ENCODE measurements at regions not wholly inside any gene's neighbourhood (a gene's known extent, or its start where the extent isn't known, plus 50 kb on each side); places are given as distances from the start of the nearest gene placed in this dataset.
A peak's percentile ranks its signal among the peaks of the same experiment; 100 is the strongest.

DNA sequence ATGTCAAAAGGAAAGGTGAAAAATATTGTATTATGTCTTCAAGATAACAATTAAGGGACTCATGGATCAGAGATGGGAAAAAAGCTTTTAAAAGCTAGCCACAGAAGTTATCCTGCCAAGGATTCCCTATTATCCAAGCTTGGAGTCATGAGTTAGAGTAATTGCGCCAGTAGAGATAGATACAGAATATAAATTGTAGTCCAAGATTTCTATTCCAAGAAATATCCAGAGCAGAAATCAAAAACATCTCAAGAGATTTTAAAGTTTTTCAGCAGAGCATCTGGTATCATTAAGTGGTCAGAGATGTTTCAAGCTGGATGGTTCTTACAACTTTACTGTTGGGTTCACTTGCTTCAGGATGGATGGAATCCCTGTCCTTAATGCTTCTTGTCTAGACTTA lies 186.7 kb downstream of the PCDH18 start:
- DNase-seq (ENCODE audit: low read depth in 2 of 2) = no peak
- TF ChIP-seq, protein P1, sequence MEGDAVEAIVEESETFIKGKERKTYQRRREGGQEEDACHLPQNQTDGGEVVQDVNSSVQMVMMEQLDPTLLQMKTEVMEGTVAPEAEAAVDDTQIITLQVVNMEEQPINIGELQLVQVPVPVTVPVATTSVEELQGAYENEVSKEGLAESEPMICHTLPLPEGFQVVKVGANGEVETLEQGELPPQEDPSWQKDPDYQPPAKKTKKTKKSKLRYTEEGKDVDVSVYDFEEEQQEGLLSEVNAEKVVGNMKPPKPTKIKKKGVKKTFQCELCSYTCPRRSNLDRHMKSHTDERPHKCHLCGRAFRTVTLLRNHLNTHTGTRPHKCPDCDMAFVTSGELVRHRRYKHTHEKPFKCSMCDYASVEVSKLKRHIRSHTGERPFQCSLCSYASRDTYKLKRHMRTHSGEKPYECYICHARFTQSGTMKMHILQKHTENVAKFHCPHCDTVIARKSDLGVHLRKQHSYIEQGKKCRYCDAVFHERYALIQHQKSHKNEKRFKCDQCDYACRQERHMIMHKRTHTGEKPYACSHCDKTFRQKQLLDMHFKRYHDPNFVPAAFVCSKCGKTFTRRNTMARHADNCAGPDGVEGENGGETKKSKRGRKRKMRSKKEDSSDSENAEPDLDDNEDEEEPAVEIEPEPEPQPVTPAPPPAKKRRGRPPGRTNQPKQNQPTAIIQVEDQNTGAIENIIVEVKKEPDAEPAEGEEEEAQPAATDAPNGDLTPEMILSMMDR (IDR thresholded peaks at IDR 0.05; ENCODE audit: low read depth, low read length) = no peak
- no peak overlapping the region for H3K4me3 ChIP-seq (replicated peaks in 1 of 2; ENCODE audit: low read depth in 2 of 2, low read length in 2 of 2)

DNA sequence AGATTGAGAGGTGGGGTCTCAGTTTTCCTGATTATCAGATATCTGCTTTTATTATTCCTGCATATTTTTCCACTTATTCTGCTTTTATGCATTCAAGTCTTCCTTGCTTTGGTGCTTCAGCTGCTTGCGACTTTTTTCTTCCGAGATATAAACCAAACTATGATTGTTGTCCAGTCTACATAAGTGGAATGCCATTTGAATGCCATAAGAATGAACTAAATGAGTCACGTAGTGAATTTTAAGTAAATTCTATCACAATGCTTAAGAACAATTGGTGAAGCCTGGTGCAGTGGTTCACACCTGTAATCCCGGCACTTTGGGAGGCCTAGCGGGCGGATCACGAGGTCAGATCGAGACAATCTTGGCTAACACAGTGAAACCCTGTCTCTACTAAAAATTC lies 189.1 kb downstream of the PCDH18 start:
- TF ChIP-seq, protein P1 (IDR thresholded peaks at IDR 0.05; ENCODE audit: low read depth, low read length) = no peak

DNA sequence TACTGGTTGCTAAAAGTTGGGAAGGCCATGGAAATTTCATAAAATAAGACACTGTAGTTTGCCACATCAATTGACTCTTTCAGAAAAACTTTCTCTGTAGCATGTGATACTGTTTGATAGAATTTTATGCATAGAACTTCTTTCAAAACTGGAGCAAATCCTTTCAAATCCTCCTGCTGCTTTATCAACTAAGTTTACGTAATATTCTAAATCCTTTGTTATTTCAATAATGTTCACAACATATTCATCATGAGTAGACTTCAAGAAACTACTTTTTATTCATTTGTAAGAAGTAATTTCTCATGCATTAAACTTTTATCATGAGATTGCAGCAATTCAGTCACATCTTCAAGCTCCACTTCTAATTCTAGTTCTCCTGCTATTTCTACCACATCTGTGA lies 199.3 kb downstream of the PCDH18 start:
- no peak for DNase-seq (ENCODE audit: low read depth in 2 of 2)
- no peak overlapping the region for H3K4me3 ChIP-seq (replicated peaks in 1 of 2; ENCODE audit: low read depth in 2 of 2, low read length in 2 of 2)
- TF ChIP-seq, protein P1 (IDR thresholded peaks at IDR 0.05; ENCODE audit: low read depth, low read length) = no peak

More for the DNA sequence above, 189.1 kb downstream of the PCDH18 start:
- peak in 1 of 2 donors; percentile 25 for DNase-seq (ENCODE audit: low read depth in 2 of 2)
- H3K4me3 ChIP-seq (replicated peaks in 1 of 2; ENCODE audit: low read depth in 2 of 2, low read length in 2 of 2) = no peak overlapping the region

DNA sequence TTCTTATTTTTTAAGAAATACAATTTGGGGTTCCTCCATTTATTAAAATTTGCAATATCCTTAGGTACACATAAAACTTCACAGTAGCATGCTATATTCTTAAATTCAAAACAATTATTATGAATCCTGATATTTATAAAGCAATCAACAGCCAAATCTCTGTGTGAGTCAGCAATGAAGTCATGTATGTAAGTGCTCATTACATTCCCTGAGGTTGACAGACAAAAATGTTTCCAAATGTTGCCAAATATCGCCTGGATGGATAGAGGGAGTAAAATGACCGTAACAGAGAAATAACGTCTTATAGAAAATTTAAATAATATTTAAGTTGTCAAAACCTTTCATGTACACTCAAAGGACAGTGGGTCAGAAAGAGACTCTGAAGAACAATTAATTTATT lies 220.0 kb downstream of the PCDH18 start:
- H3K4me3 ChIP-seq (replicated peaks in 1 of 2; ENCODE audit: low read depth in 2 of 2, low read length in 2 of 2) = no peak overlapping the region
- TF ChIP-seq, protein P1 (IDR thresholded peaks at IDR 0.05; ENCODE audit: low read depth, low read length) = no peak
- peak; percentile 29 to 71 for DNase-seq (ENCODE audit: low read depth in 2 of 2)

DNA sequence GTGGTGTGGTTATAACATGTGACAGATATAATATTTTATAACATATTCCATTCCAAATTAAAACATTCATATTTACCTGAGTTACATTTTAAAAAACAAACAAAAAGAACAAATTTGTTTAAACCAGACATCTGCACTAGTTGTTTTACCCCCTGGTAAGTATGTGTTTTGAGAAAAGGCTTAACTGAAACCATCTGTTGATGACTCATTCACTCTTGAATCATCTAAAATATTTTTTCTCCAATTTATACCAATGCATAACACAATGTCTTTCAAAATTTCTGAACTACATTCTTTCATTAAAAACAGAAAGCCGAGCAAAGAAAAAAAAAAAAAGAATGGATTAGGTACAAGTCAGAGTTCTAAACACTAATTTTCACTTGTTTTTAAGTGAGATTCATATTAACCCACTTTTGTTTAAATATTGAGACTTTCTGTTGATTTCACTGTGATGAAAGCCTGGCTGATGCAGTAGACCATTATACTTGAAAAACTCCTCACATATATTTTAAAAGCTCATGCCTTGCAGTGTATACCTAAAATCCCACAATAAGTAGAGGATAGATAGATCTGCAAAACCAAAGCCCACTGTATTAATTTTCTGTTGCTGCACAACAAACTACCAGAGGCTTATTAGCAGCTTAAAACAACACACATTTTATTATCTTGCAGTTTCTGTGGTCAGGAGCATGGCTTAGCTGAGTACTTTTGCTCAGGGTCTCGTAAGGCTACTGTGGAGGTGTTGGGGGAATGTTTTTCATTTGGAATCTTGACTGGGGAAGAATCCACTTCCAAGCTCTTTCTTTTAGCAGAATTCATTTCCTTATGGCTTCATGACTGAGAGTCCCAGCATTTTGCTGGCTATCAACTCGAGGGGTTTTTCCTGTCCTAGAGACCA lies 221.5 kb downstream of the PCDH18 start:
- peak; percentile 83 to 91 for DNase-seq (ENCODE audit: low read depth in 2 of 2)
- H3K4me3 ChIP-seq (replicated peaks in 1 of 2; ENCODE audit: low read depth in 2 of 2, low read length in 2 of 2) = no peak overlapping the region
- TF ChIP-seq, protein P1 (IDR thresholded peaks at IDR 0.05; ENCODE audit: low read depth, low read length) = no peak

DNA sequence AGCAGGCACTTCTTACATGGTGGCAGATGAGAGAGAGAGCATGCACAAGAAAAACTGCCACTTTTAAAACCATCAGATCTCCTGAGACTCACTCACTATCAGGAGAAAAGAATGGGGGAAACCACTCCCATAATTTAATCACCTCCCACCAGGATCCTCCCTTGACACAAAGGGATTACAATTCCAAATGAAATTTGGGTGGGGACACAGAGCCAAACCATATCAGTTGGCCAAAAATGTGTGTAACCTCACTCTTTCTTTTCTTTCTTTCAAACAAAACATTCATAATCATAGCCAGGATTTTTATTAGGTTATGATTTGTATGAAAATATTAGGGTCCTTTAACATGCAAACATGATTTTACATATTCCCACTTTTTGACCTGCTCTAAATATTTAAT lies 222.1 kb downstream of the PCDH18 start:
- no peak overlapping the region for H3K4me3 ChIP-seq (replicated peaks in 1 of 2; ENCODE audit: low read depth in 2 of 2, low read length in 2 of 2)
- TF ChIP-seq, protein P1 (IDR thresholded peaks at IDR 0.05; ENCODE audit: low read depth, low read length) = no peak
- DNase-seq (ENCODE audit: low read depth in 2 of 2) = peak; percentile 30 to 63

All from cardiac fibroblast (primary cell).